GM12878 (cell line): ENCODE measurements at regions not wholly inside any gene's neighbourhood (a gene's known extent, or its start where the extent isn't known, plus 50 kb on each side); places are given as distances from the start of the nearest gene placed in this dataset.

ENCODE experiments used
- IRF4 ChIP-seq: IDR thresholded peaks from 2 replicates; pipeline ENCODE4 v1.6.1; 2011; ENCODE audit warnings: low read depth, low read length
- NR2C1 ChIP-seq: fragments of 450-650 bp; IDR thresholded peaks from 2 replicates; pipeline ENCODE4 v1.6.1; 2017; ENCODE audit warnings: antibody characterized with exemption, mild to moderate bottlenecking, moderate library complexity
- NR2F1 ChIP-seq: fragments of 450-650 bp; conservative IDR thresholded peaks from 2 replicates; pipeline ENCODE4 v1.6.1; 2017; ENCODE audit warnings: mild to moderate bottlenecking
- POLR2A ChIP-seq: IDR thresholded peaks from 2 replicates; pipeline ENCODE4 v1.6.1; 2011; ENCODE audit warnings: low read depth, mild to moderate bottlenecking, low read length
- ZBTB40 ChIP-seq: fragments of 450-650 bp; IDR thresholded peaks from 2 replicates; pipeline ENCODE4 v1.6.1; 2016; ENCODE audit warnings: mild to moderate bottlenecking, moderate library complexity, borderline replicate concordance
- ZZZ3 ChIP-seq: IDR thresholded peaks from 2 replicates; pipeline ENCODE4 v1.6.1; 2011; ENCODE audit warnings: low read depth; ENCODE audit not compliant: control insufficient read depth, insufficient read length
- TF ChIP-seq, protein P1 (sequence below): IDR thresholded peaks from 2 replicates; pipeline ENCODE4 v1.6.1; 2012; ENCODE audit warnings: low read depth, low read length, improper control_type of control experiment
- TF ChIP-seq, protein P2 (sequence below): fragments of 450-650 bp; IDR thresholded peaks from 2 replicates; pipeline ENCODE4 v1.6.1; 2018; ENCODE audit warnings: borderline replicate concordance, mild to moderate bottlenecking; ENCODE audit not compliant: partially characterized antibody

GRCh38 chr6:141265756-141266623 lies 866.7 kb upstream of the GJE1 start (continued):
- TF ChIP-seq ZBTB40: no peak
- TF ChIP-seq, protein P1, sequence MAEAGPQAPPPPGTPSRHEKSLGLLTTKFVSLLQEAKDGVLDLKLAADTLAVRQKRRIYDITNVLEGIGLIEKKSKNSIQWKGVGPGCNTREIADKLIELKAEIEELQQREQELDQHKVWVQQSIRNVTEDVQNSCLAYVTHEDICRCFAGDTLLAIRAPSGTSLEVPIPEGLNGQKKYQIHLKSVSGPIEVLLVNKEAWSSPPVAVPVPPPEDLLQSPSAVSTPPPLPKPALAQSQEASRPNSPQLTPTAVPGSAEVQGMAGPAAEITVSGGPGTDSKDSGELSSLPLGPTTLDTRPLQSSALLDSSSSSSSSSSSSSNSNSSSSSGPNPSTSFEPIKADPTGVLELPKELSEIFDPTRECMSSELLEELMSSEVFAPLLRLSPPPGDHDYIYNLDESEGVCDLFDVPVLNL: no peak
- TF ChIP-seq IRF4: no peak
- TF ChIP-seq NR2F1: no peak
- TF ChIP-seq ZZZ3: no peak
- no peak for TF ChIP-seq POLR2A
- no peak for TF ChIP-seq NR2C1
- TF ChIP-seq, protein P2, sequence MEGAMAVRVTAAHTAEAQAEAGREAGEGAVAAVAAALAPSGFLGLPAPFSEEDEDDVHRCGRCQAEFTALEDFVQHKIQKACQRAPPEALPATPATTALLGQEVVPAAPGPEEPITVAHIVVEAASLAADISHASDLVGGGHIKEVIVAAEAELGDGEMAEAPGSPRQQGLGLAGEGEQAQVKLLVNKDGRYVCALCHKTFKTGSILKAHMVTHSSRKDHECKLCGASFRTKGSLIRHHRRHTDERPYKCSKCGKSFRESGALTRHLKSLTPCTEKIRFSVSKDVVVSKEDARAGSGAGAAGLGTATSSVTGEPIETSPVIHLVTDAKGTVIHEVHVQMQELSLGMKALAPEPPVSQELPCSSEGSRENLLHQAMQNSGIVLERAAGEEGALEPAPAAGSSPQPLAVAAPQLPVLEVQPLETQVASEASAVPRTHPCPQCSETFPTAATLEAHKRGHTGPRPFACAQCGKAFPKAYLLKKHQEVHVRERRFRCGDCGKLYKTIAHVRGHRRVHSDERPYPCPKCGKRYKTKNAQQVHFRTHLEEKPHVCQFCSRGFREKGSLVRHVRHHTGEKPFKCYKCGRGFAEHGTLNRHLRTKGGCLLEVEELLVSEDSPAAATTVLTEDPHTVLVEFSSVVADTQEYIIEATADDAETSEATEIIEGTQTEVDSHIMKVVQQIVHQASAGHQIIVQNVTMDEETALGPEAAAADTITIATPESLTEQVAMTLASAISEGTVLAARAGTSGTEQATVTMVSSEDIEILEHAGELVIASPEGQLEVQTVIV: no peak
- TF ChIP-seq, all 136 proteins: peak for 0
